Renal pelvis (tissue), 1 donor: ENCODE measurements at regions not wholly inside any gene's neighbourhood (a gene's known extent, or its start where the extent isn't known, plus 50 kb on each side); places are given as distances from the start of the nearest gene placed in this dataset.

Experiments used
- DNase-seq: peaks from one replicate; pipeline ENCODE4 v3.0.0-alpha.2; 2013

- no peak for DNase-seq
Observed at GRCh38 chr10:52879091-52879807, 106.7 kb upstream of the MBL2 start.

GRCh38 chr10:52877451-52877850, 104.9 kb upstream of the MBL2 start:
- no peak for DNase-seq

- no peak for DNase-seq
Observed at GRCh38 chr10:52875336-52875735, 102.8 kb upstream of the MBL2 start.

GRCh38 chr10:52874581-52874980, 102.0 kb upstream of the MBL2 start:
- no peak for DNase-seq

- DNase-seq, result no peak
Observed at GRCh38 chr10:52871191-52871843, 98.7 kb upstream of the MBL2 start.

- no peak for DNase-seq
Observed at GRCh38 chr10:52870562-52870961, 98.0 kb upstream of the MBL2 start.

GRCh38 chr10:52869864-52870263, 97.3 kb upstream of the MBL2 start:
- DNase-seq, result no peak

GRCh38 chr10:52865213-52865612, 92.6 kb upstream of the MBL2 start:
- no peak for DNase-seq

GRCh38 chr10:52864201-52865106, 91.9 kb upstream of the MBL2 start:
- DNase-seq, result peak; percentile 17

- DNase-seq, result no peak
Observed at GRCh38 chr10:52858722-52859121, 86.1 kb upstream of the MBL2 start.

- no peak for DNase-seq
Observed at GRCh38 chr10:52855546-52856325, 83.2 kb upstream of the MBL2 start.

- no peak for DNase-seq
Observed at GRCh38 chr10:52853704-52854103, 81.1 kb upstream of the MBL2 start.

- DNase-seq, result no peak
Observed at GRCh38 chr10:52836816-52837215, 64.2 kb upstream of the MBL2 start.
